ENCODE measurements at regions not wholly inside any gene's neighbourhood (a gene's known extent, or its start where the extent isn't known, plus 50 kb on each side); places are given as distances from the start of the nearest gene placed in this dataset.
"Not testable (repeated sequence)": the region's sequence is repeated elsewhere in the genome, so short reads cannot be mapped to it uniquely, and the experiment has no call there.

DNA sequence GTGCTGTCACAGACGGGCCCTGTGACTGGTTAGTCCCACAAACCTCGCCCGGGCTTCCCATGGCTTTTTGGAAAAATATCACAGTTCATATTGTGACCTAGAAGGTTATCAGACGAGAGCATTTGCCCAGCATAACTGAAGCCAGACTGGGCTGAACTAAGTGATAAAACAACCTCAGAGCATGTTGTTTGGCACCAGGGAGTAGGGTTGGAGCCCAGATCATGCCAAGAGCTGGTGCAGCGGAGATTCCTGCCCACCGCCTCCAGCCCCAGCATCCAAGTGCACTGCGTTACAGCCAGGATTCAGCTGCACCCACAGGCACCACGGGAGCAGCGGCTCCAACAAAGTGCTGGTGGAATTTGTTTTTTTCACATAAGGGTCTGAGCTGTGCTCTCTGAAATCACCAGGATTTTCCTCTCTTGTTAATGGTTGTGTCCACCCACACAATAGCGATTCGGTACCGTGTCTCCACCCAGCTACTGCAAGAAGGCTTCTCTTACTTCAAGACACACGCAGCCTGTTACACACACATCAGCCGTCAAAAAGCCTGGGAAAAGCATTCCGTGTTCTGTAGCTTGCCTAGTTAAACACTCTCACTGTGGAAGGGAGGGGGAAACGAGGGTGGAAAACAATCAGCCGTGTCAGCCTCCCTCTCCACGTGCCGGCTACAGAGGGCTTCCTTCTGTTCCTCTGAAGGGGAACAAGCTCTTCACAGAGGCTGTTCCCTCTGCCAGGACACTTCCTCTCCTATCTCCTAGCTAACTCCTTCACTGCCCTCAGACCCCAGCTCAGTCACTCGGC lies 273.8 kb downstream of the C16orf95 start:
- no peak for DNase-seq

DNA sequence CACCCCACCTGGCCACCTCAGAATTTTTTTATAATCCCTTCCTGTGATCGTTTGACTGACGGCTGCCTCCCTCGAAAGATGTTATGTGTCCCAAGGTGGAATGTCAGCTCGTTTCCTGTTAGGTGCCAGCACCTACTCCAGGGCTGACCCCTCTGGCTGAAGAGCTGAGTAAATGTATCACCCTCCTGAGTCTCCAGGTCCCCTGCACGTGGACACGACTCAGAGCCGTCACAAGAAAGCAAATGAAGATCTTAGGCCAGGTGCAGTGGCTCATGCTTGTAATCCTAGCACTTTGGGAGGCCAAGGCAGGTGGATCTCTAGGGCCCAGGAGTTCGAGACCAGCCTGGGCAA lies 273.2 kb downstream of the C16orf95 start:
- no peak for DNase-seq

DNA sequence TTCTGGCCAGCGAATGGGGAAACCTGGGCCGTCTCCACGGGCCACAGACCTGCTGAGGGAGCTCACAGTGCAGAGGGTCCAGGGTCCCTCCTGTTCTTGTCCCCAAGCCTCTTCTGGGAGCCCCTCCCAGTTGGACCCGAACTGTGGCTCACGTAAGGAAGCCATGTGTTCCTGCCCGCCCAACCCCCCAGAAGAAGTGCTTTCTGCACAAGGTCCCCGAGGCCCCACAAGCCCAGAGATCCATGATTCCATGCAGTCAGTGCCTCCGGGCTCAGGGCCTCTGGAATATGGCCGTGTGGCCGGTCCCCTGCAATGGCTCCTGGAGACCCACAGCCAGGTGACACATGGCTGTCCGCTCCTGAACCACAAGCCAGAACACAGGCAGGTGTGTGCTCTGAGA lies 272.4 kb downstream of the C16orf95 start:
- no peak for DNase-seq

DNA sequence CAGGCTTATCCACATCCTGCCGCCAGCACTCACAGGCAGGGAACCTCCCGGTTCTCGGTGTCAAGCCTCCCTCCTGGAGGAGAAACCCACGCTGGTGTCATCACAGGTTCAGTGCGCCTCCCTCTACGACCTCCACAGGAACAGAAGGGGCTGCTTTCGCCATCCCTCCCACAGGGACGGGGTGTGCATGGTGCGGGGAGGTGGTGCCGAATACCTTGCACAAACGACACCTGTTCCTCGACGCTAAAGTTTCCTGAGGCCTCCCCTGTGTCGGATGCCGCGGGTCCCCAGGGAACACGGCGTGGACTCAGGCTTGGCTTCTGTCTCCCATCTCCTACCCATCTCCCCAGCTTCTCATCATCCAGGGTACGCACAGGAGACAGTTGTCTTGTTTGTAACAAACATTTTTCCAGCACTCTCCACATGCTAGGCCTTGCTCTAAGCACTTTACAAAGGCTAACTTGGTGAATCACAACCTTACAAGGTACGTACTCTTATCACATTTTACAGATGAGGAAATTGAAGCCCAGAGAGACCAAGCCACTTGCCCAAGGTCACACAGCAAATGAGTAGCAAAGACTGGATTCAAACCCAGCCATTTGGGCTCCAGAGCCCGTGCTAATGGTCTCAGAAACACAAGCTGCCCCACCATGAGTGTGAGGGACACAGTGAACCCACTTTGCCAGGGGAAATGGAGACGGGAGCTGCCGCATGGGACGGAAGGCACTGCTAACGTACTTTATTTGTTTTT lies 271.6 kb downstream of the C16orf95 start:
- DNase-seq: no peak

DNA sequence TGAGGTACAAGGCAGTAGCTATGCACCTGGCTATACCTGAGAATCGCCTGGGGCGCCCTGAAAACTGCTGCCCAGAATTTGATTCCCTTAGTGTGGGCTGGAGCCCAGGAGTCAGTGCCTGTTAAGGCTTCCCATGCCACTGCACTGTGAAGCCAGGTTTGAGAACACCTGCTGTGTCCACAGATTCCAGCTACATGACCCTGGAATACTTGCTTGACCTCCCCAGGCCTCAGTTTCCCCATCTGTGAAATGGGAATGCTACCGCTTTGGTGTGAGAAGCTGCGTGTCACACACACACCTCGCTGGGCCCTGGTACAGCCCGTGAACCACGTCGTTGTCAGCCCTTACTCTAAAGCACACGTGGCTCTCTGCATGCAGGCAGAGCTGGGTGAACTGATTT lies 271.0 kb downstream of the C16orf95 start:
- no peak for DNase-seq

DNA sequence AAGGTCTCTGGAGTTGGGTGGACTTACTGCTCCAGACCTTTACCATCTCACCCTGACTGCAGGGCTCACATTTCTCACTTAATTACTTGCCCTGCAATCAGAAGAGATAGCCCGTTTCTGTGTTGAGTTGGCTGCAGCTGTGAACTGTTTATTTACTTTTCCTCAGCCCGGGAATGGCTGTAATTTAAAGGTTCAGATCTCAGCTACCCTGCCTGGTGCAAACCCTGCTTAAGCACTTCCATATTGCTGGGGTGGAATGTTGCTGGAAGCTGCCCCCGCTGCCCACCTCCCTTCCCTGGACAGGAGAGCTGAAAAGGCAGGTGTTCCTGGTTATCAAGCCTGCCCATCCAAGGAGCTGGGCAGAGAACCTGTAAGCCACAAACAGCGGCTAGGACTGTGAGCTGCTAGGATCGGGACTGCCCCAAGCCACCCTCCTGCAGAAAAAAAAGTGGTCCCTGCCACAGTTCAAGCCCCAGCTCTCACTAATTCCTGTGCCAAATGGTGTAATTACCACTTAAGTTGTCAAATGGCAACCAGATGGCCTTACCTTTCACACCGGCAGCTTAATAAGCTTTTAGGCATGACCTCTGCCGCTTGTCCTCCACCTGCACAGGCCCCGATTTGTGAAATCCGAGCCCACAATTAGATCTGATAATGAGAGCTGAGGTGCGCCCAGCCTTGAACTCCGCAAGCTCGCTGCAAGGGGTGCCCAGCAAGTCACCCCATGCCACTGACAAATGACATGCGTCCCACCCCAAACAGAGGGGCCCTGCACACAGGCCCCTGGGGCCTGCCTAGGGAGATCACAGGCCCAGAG lies 269.8 kb downstream of the C16orf95 start:
- no peak for DNase-seq

DNA sequence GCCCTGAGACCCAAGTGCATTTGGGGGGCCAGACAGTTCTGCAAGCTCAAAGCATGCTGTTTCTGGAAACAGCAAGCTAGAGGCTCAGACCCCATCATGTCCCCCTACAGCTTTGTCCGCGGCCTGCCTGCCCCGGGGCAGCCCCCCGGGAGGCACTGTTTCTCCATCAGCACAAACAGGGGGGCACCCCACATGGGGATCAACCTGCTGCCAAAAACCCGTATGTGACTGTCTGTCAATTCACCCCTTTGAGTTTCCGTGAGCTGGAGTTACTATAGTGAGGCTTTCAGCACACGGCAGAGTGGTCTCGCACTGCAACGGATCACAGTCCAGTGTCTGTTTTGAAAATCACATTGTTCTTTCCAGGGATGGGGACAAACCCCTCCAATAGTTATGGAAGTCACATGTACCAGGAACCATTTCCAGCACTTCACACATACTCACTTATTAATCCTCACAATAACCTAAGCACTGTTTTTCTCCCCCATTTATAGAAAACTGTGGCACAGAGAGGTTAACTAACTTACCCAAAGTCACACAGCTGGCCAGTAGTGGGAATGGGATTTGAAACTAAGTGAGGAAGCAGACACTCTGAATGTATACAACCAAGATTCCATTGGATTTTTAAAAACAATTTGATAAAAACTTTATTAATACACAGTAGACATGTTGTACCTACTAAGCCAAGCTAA lies 269.0 kb downstream of the C16orf95 start:
- DNase-seq: no peak

DNA sequence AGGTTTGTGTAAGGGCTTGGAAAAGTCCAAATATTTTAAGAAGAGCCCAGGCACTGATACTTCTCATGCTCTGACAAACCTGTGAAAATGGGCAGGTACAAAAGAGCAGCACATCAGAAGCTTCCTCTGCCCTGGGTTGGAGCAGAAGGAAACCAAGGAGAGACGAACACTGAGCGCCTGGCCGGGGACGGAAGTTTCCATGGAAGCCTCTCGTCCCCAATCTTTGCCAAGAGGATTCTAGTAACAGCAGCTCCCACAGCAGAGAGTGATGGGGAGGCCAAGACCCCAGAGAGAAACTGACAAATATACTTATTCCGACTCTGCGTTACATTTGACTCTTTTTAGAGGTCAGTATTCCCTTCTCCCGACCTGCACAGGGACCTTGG lies 268.5 kb downstream of the C16orf95 start:
- no peak for DNase-seq

DNA sequence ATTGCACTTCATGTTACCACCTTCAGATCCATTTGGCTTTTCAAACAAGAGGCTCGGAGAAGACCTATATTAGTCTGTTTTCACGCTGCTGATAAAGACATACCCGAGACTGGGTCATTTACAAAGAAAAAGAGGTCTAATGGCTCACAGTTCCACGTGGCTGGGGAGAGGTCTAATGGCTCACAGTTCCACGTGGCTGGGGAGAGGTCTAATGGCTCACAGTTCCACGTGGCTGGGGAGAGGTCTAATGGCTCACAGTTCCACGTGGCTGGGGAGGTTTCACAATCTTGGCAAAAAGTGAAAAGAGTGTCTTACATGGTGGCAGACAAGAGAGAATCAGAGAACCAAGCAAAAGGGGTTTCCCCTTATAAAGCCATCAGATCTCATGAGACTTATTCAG lies 268.0 kb downstream of the C16orf95 start:
- DNase-seq: not testable (repeated sequence)

DNA sequence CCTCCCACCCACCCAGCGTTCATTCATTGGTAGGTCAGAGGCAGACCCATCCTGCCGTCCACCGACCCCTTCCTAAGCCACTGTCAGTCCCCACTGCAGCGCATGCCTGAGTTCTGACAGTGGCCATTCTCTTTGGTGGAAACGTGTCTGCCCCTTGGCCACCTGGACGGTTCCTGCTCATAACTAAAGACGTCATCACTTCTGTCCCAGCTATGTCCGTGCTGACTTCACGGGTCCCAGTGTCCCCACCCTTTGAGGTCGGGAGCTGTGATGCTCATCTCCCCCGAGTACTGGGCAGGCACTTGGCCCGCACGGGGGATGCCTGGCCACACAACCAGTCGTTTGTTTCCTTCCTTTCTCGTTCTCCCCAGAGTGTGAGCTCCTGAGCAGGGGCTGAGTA lies 267.1 kb downstream of the C16orf95 start:
- no peak for DNase-seq

DNA sequence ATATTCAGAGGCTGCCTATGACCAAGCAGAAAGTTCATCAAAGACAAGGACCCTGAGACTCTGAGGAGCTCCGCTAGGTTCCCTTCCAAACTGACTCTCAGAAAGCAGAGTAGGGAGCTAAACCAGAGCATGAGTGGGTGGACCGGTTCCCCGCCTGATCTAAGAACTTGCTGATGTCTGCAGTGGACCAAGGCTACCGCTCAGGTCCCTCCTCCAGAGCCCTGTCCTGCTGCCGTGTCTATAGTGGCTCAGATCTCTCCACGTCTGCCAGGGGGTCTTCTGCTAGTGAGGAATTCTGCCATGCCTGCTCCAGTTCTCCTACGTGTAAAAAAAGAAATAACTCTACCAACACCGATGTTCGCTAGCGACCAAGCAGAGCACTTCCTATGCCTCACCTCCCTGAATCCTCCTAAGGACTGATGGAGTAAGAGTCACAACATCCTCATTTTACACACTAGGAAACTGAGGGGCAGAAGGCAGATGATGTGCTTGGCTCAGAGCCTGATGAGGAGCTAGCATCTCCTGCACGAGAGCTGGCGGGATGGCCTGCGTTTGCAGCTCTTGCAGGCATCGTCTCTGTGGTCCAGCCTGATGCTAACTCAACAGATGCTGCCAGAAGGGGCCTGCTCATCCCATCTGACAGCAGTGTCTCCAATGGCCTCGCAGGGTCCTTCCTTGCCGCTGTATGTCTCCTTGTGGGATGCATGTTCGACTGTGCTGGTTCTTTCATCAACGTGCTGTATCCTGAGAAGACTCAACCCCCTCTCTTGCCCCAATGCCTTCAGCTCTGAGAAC lies 265.5 kb downstream of the C16orf95 start:
- peak; percentile 50 for DNase-seq

DNA sequence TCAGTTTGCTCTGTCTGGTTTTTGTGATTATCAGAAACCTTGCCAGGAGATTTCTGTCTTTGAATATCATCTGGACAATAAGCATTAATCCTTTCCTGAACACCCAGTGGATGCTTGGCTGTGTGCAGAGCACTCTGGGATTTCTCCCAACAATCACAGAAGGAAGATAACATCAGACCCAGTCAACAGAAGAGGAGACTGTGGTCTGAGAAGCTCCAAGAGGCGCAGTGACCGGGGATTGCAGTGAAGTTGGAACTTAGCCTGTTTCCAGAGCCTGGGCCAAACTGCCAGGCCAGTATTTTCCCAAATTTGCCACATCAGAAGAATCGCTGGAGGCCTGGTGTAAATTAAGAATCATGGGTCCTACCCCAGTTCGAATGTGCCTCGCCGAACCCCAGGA lies 264.7 kb downstream of the C16orf95 start:
- DNase-seq: no peak

DNA sequence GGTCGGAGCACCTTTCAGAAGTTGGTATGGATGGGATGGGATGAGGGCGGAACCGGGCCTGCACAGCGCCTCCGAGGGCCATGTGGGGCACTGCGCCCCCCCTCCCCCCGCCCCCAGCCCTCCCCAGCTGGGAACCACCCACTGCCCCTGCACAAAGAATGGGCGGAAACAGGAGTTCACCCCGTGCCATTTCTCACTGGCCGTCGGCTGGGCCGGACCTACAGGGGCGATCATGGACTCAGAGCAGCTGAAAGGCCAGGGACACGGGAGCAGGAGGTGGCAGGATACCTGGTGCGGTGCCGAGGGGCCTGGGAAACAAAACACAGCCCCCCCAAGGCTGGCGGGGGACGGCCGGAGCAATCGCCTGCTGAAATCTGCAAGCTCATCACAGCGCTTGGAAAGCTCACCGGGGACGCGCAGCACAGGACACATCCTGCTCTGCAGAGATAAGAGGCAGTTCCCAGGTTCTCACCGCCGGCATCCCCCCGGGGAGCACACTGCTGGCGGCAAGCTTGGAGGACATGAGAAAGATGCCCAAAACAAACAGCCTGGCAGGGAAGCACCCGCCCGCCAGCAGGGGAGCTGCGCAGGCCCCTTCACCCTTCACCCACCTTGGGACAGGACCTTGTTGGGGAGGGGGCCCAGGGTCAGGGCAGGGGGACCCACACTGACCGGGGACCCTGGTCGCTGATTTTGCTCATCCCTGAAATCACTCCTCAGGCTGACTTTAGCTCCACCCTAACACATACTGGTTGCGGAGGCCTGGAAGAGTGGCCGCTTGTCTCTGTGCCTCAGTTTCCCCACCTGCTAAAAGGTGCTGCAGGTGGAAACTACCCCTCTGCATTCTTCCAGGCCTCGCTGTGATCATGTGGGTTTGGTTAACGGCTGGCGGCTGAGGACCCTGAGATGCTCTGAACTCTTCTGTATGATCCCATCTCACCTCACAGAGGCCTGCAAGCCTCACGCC lies 263.9 kb downstream of the C16orf95 start:
- DNase-seq: no peak

DNA sequence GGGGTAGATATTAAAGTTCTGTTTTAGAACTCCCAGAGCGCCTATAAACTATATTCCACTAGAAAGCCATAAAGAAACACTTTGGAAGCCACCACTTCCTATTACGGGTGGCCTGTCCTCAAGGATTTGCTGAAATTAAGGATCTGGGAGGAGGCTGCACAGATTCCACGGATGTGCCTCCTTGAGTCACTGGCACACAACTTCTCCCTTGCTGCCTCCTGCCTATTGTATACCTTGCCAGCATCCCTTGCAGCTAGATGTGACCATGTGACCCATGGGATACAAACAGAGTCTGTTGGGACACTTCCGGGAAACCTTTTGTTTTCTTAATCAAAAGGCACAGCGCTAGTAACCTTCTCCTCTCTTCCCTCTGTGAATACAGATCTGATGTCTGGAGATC lies 263.0 kb downstream of the C16orf95 start:
- DNase-seq: no peak

DNA sequence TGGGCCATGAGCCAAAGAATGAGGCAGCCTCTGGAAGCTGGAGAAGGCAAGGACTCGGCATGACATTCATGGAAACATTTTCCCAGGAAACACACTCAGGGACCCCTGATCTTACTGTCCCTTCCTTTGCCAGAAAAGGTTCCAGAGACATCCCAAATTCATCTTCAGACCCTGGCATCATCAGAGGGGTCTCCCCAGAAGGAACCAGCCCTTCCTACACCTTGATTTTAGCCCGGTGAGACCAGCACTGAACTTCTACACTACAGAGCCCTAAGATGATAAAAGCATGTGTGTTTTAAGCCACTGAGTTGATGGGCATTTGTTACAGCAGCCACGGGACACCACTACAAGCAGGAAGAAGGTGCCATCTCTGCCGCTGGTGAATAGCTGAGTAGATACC lies 262.3 kb downstream of the C16orf95 start:
- no peak for DNase-seq

DNA sequence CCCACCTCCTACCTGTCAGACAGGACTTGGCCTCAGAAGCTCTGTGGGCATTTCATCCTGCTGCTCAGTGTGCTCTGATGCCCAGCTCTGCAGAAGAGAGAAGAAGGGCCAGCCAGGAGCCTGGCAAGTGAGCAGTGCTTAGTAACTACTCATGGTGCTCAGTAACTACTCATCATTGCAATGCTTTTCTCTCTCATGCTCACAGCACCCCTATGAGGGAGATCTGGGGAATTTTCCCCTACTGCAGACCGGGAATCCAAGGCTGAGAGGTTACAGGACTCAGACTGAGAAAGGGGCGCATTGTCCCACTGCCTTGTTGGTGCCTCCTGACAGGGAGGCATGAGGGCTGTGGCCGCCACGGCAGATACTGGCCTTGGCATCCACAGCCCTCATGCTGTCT lies 261.1 kb downstream of the C16orf95 start:
- DNase-seq: no peak

DNA sequence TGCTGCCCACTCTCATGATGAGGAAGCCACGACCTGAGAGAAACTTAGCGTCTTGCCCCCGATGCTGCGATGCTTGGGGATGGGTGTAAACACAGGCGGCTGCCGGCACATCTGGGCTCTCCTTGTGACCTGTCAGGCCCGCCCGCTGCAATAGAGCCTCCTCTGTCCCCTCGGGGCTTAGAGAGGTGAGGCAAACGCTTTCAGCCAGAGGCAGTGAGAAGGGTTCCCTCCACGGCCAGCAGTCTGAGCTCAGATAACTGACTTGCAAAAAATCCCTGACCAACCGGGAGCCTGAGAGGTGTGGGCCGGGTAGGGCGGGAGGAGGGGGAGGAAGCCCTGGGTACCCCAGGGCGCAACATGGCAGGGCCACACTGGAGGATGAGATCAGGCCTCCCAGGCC lies 260.6 kb downstream of the C16orf95 start:
- DNase-seq: no peak

DNA sequence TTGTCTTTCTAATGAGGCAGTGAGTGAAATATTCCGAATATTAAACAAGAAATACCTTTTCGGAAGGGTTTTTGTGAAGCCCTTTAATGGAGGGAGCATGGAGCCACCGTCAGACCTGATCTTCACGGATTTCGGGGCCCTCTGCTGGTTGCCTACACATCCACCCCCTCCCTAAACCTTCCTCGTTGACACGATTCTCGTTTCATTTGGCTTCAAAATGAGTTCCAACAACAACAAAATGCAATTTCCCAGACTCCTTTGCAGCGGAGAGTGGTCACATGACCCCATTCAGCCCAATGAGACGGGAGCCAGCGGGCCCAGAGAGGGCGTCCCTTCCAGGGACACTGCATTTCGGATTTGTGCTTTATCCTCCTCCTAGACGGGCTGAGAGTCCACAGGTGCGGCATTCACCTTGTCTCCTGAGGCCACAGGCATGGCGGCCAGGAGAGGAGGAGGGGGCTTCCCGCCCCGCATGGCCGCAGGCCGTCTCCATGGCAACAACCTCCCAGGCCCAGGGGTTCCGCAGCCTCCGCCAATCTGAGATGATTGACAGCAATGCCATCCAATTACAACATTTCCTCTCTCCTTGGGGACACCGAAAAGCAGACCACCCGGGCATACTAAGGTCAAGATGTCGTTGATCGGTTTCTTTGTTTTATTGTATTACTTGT lies 259.8 kb downstream of the C16orf95 start:
- DNase-seq: no peak

DNA sequence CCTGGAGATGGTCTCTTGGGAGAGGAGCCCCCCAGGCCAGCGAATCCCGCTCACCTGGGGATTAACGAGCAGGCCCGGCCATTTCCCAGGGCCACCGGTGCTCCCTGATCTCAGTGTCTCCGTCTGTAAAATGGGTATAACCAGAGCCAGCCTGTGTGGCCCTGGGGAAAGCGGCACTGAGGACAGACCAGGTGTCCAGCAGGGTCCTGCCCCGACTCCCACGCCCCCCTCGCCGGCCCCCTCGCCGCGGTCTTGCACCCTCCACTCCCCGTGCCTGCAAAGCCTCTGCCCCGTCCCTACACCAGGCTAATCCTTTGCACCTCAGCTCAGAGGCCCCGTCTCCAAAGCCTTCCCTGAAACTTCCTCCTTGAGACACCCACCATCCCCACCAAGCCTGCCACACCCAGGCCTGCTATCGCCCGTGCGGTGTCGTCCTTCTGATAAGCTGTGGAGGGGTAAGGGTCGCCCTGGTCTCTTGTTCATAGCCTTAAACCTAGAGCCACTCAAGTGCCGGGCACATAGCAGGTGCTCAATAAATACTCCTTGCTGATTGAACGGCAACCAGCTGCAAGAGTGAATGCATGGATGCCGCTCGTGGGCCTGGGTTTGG lies 259.1 kb downstream of the C16orf95 start:
- no peak for DNase-seq

DNA sequence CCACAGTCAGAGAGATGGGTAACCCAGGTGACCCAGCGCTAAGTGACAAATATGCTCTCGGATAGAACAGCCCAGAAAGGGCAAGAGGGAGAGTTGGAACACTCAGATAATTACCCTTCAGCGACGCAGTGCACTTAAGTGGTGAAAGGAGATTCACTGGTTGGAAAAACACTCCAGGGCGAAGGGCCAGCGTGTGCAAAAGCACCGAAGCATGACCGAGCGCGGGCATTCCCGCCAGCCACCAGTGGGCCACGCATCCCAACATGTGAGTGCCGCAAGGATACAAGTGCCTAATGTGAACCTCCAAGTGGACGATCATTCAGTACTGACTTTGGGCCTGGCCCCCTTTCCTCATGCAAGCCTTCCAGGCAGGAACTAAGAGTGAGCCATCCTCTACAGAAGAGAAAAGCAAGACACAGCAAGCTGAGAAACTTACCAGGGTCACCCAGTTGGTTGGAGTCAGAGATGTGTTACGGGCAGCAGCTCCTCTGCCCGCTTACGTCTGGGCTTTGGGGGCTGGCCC lies 258.4 kb downstream of the C16orf95 start:
- no peak for DNase-seq
